ENCODE measurements at regions not wholly inside any gene's neighbourhood (a gene's known extent, or its start where the extent isn't known, plus 50 kb on each side); places are given as distances from the start of the nearest gene placed in this dataset.

DNA sequence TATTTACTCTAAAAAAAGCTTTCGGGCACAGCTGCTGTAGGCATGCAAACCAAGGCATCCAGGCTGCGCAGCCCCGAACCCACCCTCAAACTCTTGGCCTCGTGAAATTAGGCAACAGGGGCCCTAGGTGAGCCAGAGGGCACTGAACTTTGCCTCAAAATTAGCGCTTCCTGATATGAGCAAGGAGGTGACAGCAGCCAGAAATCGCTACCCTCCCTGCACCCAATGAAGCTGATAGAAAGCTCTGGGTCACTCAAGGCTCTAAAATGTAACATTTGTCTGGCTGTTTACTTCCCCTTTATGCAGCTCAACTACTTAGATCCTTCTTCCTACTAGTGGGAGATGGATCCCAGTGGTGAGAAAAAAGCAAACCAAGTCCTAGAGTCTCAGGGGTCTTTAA lies 61.8 kb downstream of the PITPNM2 start:
- no peak overlapping the region for H3K4me3 ChIP-seq
- peaks cover 31% of the 10 kb centered on the region for H3K4me1 ChIP-seq (ENCODE audit: insufficient read depth)
- H3K27me3 ChIP-seq = no peaks in the 10 kb centered on the region
- no peak for DNase-seq
- TF ChIP-seq POLR2A (IDR thresholded peaks at IDR 0.05) = no peak
- no peak for TF ChIP-seq EP300 (IDR thresholded peaks at IDR 0.05)
- TF ChIP-seq, protein P1, sequence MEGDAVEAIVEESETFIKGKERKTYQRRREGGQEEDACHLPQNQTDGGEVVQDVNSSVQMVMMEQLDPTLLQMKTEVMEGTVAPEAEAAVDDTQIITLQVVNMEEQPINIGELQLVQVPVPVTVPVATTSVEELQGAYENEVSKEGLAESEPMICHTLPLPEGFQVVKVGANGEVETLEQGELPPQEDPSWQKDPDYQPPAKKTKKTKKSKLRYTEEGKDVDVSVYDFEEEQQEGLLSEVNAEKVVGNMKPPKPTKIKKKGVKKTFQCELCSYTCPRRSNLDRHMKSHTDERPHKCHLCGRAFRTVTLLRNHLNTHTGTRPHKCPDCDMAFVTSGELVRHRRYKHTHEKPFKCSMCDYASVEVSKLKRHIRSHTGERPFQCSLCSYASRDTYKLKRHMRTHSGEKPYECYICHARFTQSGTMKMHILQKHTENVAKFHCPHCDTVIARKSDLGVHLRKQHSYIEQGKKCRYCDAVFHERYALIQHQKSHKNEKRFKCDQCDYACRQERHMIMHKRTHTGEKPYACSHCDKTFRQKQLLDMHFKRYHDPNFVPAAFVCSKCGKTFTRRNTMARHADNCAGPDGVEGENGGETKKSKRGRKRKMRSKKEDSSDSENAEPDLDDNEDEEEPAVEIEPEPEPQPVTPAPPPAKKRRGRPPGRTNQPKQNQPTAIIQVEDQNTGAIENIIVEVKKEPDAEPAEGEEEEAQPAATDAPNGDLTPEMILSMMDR (IDR thresholded peaks at IDR 0.05) = no peak
- H3K27ac ChIP-seq = no peak overlapping the region
- no peaks in the 10 kb centered on the region for H3K36me3 ChIP-seq
- H3K9me3 ChIP-seq = no peaks in the 10 kb centered on the region
- intact Hi-C loops (cut with DNase I) = no loop called here
- WGBS, 3 donors = 94 to 95% (median 95%) methylated on average over 6 of the region's 6 CpGs

DNA sequence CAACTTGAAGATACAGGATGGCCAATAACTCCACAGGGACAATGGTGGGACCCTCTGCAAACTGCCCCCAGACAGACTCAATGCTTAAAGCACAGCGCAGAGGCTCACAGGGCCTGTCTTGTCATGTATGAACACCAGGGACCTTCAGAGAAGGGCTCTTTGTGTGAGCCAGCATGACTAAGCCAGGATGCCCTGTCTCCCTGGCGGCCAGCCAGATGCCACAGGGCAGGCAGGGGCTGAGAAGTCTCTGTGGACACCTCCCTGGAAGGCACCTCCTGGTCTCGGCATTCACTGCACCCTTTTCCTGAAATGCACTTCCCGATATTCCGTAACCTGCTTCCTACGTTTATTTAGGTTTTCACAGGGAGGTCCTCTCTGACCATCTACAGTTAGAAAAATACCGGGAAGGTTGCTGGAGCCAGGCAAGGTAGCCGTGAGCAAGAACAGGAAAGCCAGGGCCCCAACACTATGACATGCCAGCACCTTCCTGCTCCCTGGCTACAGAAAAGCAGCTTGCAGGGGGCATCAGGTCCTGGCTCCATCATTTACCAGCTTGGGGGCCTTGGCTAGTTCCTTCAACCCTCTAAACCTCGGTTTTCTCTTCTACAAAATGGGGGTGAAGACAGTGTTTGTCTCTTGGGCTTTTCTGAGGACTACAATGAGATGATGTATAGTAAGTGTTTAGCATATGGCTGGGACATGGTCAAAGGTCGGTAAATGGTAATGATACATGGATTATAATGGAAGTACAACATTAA lies 65.0 kb downstream of the PITPNM2 start:
- no peaks in the 10 kb centered on the region for H3K36me3 ChIP-seq
- no peaks in the 10 kb centered on the region for H3K27me3 ChIP-seq
- TF ChIP-seq, protein P1 (IDR thresholded peaks at IDR 0.05) = no peak
- TF ChIP-seq EP300 (IDR thresholded peaks at IDR 0.05) (no peak), POLR2A (IDR thresholded peaks at IDR 0.05) (no peak)
- H3K4me3 ChIP-seq = no peak overlapping the region
- no peaks in the 10 kb centered on the region for H3K9me3 ChIP-seq
- peaks cover 16% of the 10 kb centered on the region for H3K4me1 ChIP-seq (ENCODE audit: insufficient read depth)
- no peak overlapping the region for H3K27ac ChIP-seq
- DNase-seq = no peak
- intact Hi-C loops (cut with DNase I) = no loop called here
- whole genome bisulfite sequencing, 3 donors = 86 to 88% (median 87%) methylated on average over 10 of the region's 10 CpGs

DNA sequence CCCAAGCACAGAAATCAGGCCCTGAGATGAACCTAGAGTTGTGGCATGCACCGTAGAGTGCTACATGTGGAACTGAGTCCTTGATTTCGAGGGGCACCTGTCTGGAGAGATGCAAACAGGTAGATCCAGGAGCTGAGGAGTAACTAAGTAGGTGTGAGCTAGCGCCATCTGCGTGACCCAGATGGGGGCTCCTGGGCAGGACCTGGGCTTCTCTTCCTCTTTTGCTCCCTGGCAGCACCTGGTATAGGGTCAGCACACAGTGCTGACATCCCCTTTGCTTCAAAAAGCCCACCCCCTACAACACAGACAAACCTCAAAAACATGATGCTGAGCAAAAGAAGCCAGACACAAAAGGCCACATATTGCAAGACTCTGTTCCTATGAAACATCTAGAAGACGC lies 65.8 kb downstream of the PITPNM2 start:
- no peak for DNase-seq
- Histone ChIP-seq H3K4me1 (ENCODE audit: insufficient read depth) (peaks cover 16% of the 10 kb centered on the region), H3K4me3 (no peak overlapping the region), H3K9me3 (no peaks in the 10 kb centered on the region), H3K36me3 (no peaks in the 10 kb centered on the region), H3K27ac (peak overlapping the region in 1 of 2 donors; percentile 45), H3K27me3 (no peaks in the 10 kb centered on the region)
- 94 to 97% (median 94%) methylated on average over 5 of the region's 5 CpGs for WGBS, 3 donors
- TF ChIP-seq EP300 (IDR thresholded peaks at IDR 0.05) = no peak
- TF ChIP-seq, protein P1 (IDR thresholded peaks at IDR 0.05) = no peak
- TF ChIP-seq POLR2A (IDR thresholded peaks at IDR 0.05) = no peak
- intact Hi-C loops (cut with DNase I) = no loop called here

DNA sequence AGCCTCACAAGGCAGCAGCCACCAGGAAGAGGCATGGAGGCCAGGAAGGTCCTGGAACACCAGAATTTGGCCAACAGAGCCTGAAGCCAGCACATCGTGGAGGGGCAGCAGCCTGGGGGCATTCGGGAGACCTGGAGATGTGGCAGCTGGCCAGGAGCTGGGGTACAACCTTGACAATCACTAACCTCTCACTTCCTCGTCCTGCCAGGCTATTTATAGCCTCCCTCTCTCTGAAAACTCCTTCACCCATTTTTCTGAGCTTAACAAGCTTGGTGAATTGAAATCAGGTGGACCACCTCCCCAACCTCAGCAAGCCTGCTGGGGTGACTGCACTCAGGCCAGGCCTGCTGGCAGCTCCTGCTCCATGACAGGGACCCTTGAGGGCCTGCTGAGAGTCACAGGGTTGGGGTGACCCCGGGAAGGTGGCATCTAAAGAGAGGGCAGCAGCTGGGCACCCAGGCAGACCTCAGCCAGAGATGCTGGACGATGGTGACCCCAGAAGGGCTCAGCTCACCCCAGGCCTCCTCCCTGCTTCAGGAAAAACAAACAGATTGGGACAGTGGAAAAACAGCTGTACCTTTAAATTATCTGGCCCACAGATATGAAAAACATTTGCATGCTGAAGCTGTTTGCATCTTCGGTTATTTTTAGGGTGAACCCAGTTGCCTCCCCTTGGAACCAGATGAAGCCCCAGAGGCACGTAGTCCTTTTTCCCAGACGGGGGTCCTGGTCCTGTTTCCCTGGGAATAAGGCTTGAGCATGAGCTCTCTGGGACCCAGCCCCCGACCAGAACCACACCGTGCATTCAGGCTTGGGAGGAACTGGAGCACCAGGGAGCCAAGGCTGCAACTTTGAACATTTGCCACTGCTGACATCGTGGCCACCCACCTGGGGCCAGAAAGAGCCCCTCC lies 67.0 kb downstream of the PITPNM2 start:
- H3K27me3 ChIP-seq = no peaks in the 10 kb centered on the region
- peaks cover 15% of the 10 kb centered on the region for H3K4me1 ChIP-seq (ENCODE audit: insufficient read depth)
- TF ChIP-seq EP300 (IDR thresholded peaks at IDR 0.05) (no peak), POLR2A (IDR thresholded peaks at IDR 0.05) (no peak)
- TF ChIP-seq, protein P1 (IDR thresholded peaks at IDR 0.05) = no peak
- DNase-seq = no peak
- 10 to 19% (median 18%) methylated on average over 11 of the region's 11 CpGs for WGBS, 3 donors
- H3K4me3 ChIP-seq = no peak overlapping the region
- H3K27ac ChIP-seq = peak overlapping the region in 1 of 2 donors; percentile 45
- H3K36me3 ChIP-seq = no peaks in the 10 kb centered on the region
- intact Hi-C loops (cut with DNase I) = no loop called here
- H3K9me3 ChIP-seq = no peaks in the 10 kb centered on the region

Data from ovary (tissue), 7 donors.